GM12892 (cell line): ENCODE measurements at regions not wholly inside any gene's neighbourhood (a gene's known extent, or its start where the extent isn't known, plus 50 kb on each side); places are given as distances from the start of the nearest gene placed in this dataset.

Source experiments
- DNase-seq: peaks from one replicate; pipeline ENCODE4 v3.0.0; 2011; ENCODE audit not compliant: insufficient read length
- FAIRE-seq: peaks from 2 replicates; lab custom pipeline; 2011; peaks lifted over from hg19 to GRCh38; lab: Jason Lieb, UNC
- POLR2A ChIP-seq: IDR thresholded peaks from 2 replicates; pipeline ENCODE4 v1.6.1; 2011; ENCODE audit warnings: low read depth, low read length, control low read depth
- POLR2AphosphoS5 ChIP-seq: IDR thresholded peaks from 2 replicates; pipeline ENCODE4 v1.6.1; 2011; ENCODE audit warnings: low read depth, low read length, control low read depth
- TAF1 ChIP-seq: IDR thresholded peaks from 2 replicates; pipeline ENCODE4 v1.6.1; 2011; ENCODE audit warnings: low read depth, mild to moderate bottlenecking, control low read depth, low read length, borderline replicate concordance

GRCh38 chr16:85553436-85554113 lies 59.5 kb upstream of the GSE1 start:
- TF ChIP-seq TAF1: no peak
- no peak for TF ChIP-seq POLR2AphosphoS5
- TF ChIP-seq POLR2A: peak; percentile 59; the same call in 1 of the 2 replicates
- FAIRE-seq (no peak), DNase-seq (peak; percentile 59)

GRCh38 chr16:85554114-85554888 lies 58.8 kb upstream of the GSE1 start:
- peak; percentile 89 for FAIRE-seq
- peak; percentile 87 for DNase-seq
- peak; percentile 84 for TF ChIP-seq POLR2A
- TF ChIP-seq TAF1: peak; percentile 69
- TF ChIP-seq POLR2AphosphoS5: peak; percentile 91

GRCh38 chr16:85554889-85555718 lies 58.0 kb upstream of the GSE1 start:
- TF ChIP-seq POLR2AphosphoS5: no peak
- 0 out of 2 replicates have a peak, but pooled peaks have one; percentile 43 for TF ChIP-seq POLR2A
- FAIRE-seq: peak; percentile 72
- no peak for DNase-seq

GRCh38 chr16:85555719-85556455 lies 57.2 kb upstream of the GSE1 start:
- DNase-seq (no peak), FAIRE-seq (peak; percentile 54)
- TF ChIP-seq TAF1: no peak
- TF ChIP-seq POLR2A: peak; percentile 28; the same call in 1 of the 2 replicates
- no peak for TF ChIP-seq POLR2AphosphoS5

- TF ChIP-seq POLR2AphosphoS5: no peak
- TF ChIP-seq TAF1: no peak
- TF ChIP-seq POLR2A: no peak
- no peak for FAIRE-seq
These were observed 56.6 kb upstream of the GSE1 start for GRCh38 chr16:85556456-85557082.

GRCh38 chr16:85557083-85557970 lies 55.8 kb upstream of the GSE1 start:
- TF ChIP-seq POLR2AphosphoS5: no peak
- TF ChIP-seq POLR2A: no peak
- TF ChIP-seq TAF1: no peak
- DNase-seq: no peak
- no peak for FAIRE-seq

More at GRCh38 chr16:85556456-85557082, 56.6 kb upstream of the GSE1 start:
- peak; percentile 74 for DNase-seq

GRCh38 chr16:85557971-85558657 lies 55.0 kb upstream of the GSE1 start:
- DNase-seq (no peak), FAIRE-seq (peak; percentile 50)
- no peak for TF ChIP-seq TAF1
- no peak for TF ChIP-seq POLR2AphosphoS5
- no peak for TF ChIP-seq POLR2A

- TF ChIP-seq POLR2AphosphoS5: no peak
- TF ChIP-seq TAF1: no peak
- TF ChIP-seq POLR2A: no peak
- no peak for FAIRE-seq
- DNase-seq: no peak
These were observed 52.2 kb upstream of the GSE1 start for GRCh38 chr16:85560932-85561247.
